ENCODE measurements at regions not wholly inside any gene's neighbourhood (a gene's known extent, or its start where the extent isn't known, plus 50 kb on each side); places are given as distances from the start of the nearest gene placed in this dataset.
"Not testable (repeated sequence)": the region's sequence is repeated elsewhere in the genome, so short reads cannot be mapped to it uniquely, and the experiment has no call there.

DNA sequence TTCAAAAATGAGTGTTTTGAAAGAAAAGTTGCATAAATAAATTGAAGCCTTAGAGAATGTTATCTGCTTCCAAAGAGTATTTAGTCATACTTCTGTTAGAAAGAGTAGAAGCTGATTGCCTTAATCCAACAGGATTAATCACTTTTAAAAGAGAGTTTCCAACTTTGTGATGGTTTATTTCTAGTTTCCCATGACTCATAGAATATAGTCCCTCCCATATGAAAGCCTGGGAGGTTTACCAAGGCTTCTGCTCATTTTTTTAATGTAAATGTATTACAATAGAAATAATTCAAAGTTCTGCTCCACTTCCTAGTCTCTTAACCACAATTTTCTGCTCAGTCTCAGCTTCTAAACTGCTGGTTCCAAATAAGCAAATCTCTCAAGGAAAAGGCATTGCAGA lies 118.0 kb upstream of the IRAK1BP1 start:
- no peaks in the 10 kb centered on the region for H3K36me3 Mint-ChIP-seq

DNA sequence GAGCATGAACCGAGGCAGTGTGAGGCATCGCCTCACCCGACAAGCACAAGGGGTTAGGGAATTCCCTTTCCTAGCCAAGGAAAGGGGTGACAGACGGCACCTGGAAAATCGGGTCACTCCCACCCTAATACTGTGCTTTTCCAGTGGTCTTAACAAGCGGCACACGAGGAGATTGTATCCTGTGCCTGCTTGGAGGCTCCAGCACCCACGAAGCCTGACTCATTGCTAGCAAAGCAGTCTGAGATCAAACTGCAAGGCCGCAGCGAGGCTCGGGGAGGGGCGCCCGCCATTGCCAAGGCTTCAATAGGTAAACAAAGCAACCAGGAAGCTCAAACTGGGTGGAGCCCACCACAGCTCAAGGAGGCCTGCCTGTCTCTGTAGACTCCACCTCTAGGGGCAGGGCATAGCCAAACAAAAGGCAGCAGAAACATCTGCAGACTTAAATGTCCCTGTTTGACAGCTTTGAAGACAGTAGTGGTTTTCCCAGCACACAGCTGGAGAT lies 109.0 kb upstream of the IRAK1BP1 start:
- H3K27me3 Mint-ChIP-seq; H3K4me1 ChIP-seq (ENCODE audit: control insufficient read depth in 1 of 2, extremely low read depth in 1 of 2, insufficient read depth in 2 of 2, low read length in 2 of 2); ATAC-seq (replicated peaks in 1 of 4); H3K27ac Mint-ChIP-seq; H3K27ac ChIP-seq (ENCODE audit: low read length); H3K9me3 ChIP-seq; DNase-seq; H3K36me3 Mint-ChIP-seq; H3K4me1 Mint-ChIP-seq; POLR2A ChIA-PET; H3K27me3 ChIP-seq (replicated peaks in 1 of 2; ENCODE audit: control insufficient read depth in 2 of 2, extremely low read depth in 1 of 2, insufficient read depth in 2 of 2, low read length in 1 of 2); H3K4me3 ChIP-seq (ENCODE audit: control insufficient read depth in 1 of 2, extremely low read depth in 1 of 2, low read length in 1 of 2); H3K4me3 Mint-ChIP-seq; H3K36me3 ChIP-seq (ENCODE audit: control insufficient read depth in 2 of 2, extremely low read depth in 1 of 2, insufficient read depth in 1 of 2, low read length in 1 of 2): not testable (repeated sequence)
- CTCF ChIA-PET = interaction anchor here in 1 of 2 donors (0.7 kb wide), 1 partner anchor 32 kb away, joined by 3 read pairs; no protein-coding TSS in a partner anchor
- WGBS (ENCODE audit: insufficient coverage) = 78% methylated on average over 11 of the region's 13 CpGs
- H3K9me3 Mint-ChIP-seq = peaks cover 3 to 15% (median 4%) of the 10 kb centered on the region in 3 donors

More for the DNA sequence above, 118.0 kb upstream of the IRAK1BP1 start:
- no peak overlapping the region for H3K4me3 Mint-ChIP-seq
- ChIA-PET CTCF (no interaction called here), POLR2A (no interaction called here)
- peaks cover 0 to 3% of the 10 kb centered on the region in 2 donors for H3K27me3 Mint-ChIP-seq
- Histone ChIP-seq H3K36me3 (ENCODE audit: control insufficient read depth in 2 of 2, extremely low read depth in 1 of 2, insufficient read depth in 1 of 2, low read length in 1 of 2) (no peaks in the 10 kb centered on the region), H3K27ac (ENCODE audit: low read length) (no peak overlapping the region), H3K4me1 (ENCODE audit: control insufficient read depth in 1 of 2, extremely low read depth in 1 of 2, insufficient read depth in 2 of 2, low read length in 2 of 2) (no peaks in the 10 kb centered on the region), H3K27me3 (replicated peaks in 1 of 2; ENCODE audit: control insufficient read depth in 2 of 2, extremely low read depth in 1 of 2, insufficient read depth in 2 of 2, low read length in 1 of 2) (no peaks in the 10 kb centered on the region), H3K9me3 (peaks cover 5% of the 10 kb centered on the region), H3K4me3 (ENCODE audit: control insufficient read depth in 1 of 2, extremely low read depth in 1 of 2, low read length in 1 of 2) (no peak overlapping the region)
- H3K27ac Mint-ChIP-seq = no peak overlapping the region
- ATAC-seq (replicated peaks in 1 of 4) (no peak), DNase-seq (no peak)
- peaks cover 6 to 37% (median 18%) of the 10 kb centered on the region in 3 donors for H3K9me3 Mint-ChIP-seq
- H3K4me1 Mint-ChIP-seq = no peaks in the 10 kb centered on the region

DNA sequence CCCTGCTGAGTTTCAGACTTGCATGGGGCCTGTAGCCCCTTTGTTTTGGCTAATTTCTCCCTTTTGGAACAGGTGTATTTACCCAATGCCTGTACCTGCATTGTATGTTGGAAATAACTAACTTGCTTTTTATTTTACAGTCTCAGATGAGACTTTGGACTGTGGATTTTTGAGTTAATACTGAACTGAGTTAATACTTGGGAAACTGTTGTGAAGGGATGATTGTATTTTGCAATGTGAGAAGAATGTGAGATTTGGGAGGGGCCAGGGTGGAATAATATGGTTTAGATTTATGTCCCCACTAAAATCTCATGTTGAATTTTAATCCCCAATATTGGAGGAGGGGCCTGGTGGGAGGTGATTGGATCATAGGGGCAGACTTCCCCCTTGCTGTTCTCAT lies 99.1 kb upstream of the IRAK1BP1 start:
- H3K4me1 Mint-ChIP-seq = no peaks in the 10 kb centered on the region
- H3K4me3 Mint-ChIP-seq = no peak overlapping the region
- Histone ChIP-seq H3K27me3 (replicated peaks in 1 of 2; ENCODE audit: control insufficient read depth in 2 of 2, extremely low read depth in 1 of 2, insufficient read depth in 2 of 2, low read length in 1 of 2) (no peaks in the 10 kb centered on the region), H3K36me3 (ENCODE audit: control insufficient read depth in 2 of 2, extremely low read depth in 1 of 2, insufficient read depth in 1 of 2, low read length in 1 of 2) (no peaks in the 10 kb centered on the region), H3K27ac (ENCODE audit: low read length) (no peak overlapping the region), H3K4me3 (ENCODE audit: control insufficient read depth in 1 of 2, extremely low read depth in 1 of 2, low read length in 1 of 2) (no peak overlapping the region), H3K9me3 (no peaks in the 10 kb centered on the region), H3K4me1 (ENCODE audit: control insufficient read depth in 1 of 2, extremely low read depth in 1 of 2, insufficient read depth in 2 of 2, low read length in 2 of 2) (no peaks in the 10 kb centered on the region)
- H3K9me3 Mint-ChIP-seq = peaks cover 3 to 4% (median 3%) of the 10 kb centered on the region in 3 donors
- no peak overlapping the region for H3K27ac Mint-ChIP-seq
- DNase-seq (no peak), ATAC-seq (replicated peaks in 1 of 4) (no peak)
- CTCF ChIA-PET = no interaction called here
- peaks cover 0 to 8% of the 10 kb centered on the region in 2 donors for H3K27me3 Mint-ChIP-seq
- H3K36me3 Mint-ChIP-seq = no peaks in the 10 kb centered on the region
- POLR2A ChIA-PET = no interaction called here

DNA sequence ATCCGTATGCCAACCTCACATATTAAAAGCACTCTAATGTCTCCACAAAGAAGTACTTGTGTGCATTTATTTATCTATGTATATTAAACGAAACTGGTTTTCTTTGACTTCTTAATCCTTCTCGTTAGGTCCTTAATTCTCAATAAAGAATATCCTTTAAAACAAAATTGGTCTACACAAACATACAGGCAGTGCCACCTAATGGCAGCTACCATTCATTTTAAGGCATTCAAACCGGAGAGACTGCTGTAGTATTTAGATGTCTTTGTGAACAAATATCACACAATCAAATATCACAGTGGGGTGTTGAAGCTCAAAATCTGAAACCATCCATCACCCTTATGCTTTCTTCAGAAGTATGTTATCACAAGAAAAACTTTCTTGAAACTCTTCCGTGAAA lies 96.6 kb upstream of the IRAK1BP1 start:
- ChIA-PET POLR2A (no interaction called here), CTCF (no interaction called here)
- no peak overlapping the region for H3K27ac Mint-ChIP-seq
- H3K27ac ChIP-seq (ENCODE audit: low read length) = no peak overlapping the region
- H3K9me3 Mint-ChIP-seq = peaks cover 3 to 11% (median 4%) of the 10 kb centered on the region in 3 donors
- peaks cover 0 to 17% of the 10 kb centered on the region in 2 donors for H3K27me3 Mint-ChIP-seq
- no peak overlapping the region for H3K4me3 Mint-ChIP-seq
- H3K4me1 ChIP-seq (ENCODE audit: control insufficient read depth in 1 of 2, extremely low read depth in 1 of 2, insufficient read depth in 2 of 2, low read length in 2 of 2) = no peaks in the 10 kb centered on the region
- H3K4me3 ChIP-seq (ENCODE audit: control insufficient read depth in 1 of 2, extremely low read depth in 1 of 2, low read length in 1 of 2) = no peak overlapping the region
- no peaks in the 10 kb centered on the region for H3K9me3 ChIP-seq
- no peaks in the 10 kb centered on the region for H3K27me3 ChIP-seq (replicated peaks in 1 of 2; ENCODE audit: control insufficient read depth in 2 of 2, extremely low read depth in 1 of 2, insufficient read depth in 2 of 2, low read length in 1 of 2)
- no peaks in the 10 kb centered on the region for H3K36me3 ChIP-seq (ENCODE audit: control insufficient read depth in 2 of 2, extremely low read depth in 1 of 2, insufficient read depth in 1 of 2, low read length in 1 of 2)
- DNase-seq (no peak), ATAC-seq (replicated peaks in 1 of 4) (no peak)
- WGBS (ENCODE audit: insufficient coverage) = no CpG with 5 or more reads among the region's 5 CpGs
- H3K36me3 Mint-ChIP-seq = no peaks in the 10 kb centered on the region
- no peaks in the 10 kb centered on the region for H3K4me1 Mint-ChIP-seq

DNA sequence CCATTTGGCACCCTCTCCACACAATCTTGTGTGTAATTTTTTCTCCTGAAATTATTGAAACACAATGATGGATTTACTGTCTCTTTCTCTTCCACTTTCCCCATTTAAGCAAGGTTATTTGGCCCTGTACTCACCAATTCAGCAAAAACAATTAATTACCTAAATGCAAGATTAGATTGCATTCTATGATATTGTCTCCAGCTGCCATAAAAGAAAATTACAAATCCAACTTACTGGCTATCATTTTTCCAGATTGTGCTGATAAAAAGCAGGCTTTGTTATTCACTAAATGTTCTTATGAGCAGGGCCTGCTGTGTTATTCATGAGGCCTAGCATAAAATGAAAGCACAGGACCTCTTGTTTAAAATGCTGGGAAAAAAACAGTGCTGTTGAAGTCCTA lies 95.8 kb upstream of the IRAK1BP1 start:
- no peak overlapping the region for H3K4me3 ChIP-seq (ENCODE audit: control insufficient read depth in 1 of 2, extremely low read depth in 1 of 2, low read length in 1 of 2)
- H3K9me3 ChIP-seq = no peaks in the 10 kb centered on the region
- CTCF ChIA-PET = no interaction called here
- no peaks in the 10 kb centered on the region for H3K36me3 ChIP-seq (ENCODE audit: control insufficient read depth in 2 of 2, extremely low read depth in 1 of 2, insufficient read depth in 1 of 2, low read length in 1 of 2)
- Mint-ChIP-seq H3K9me3 (peaks cover under 1 to 11% (median 4%) of the 10 kb centered on the region in 3 donors), H3K27me3 (peaks cover 0 to 17% of the 10 kb centered on the region in 2 donors), H3K4me1 (no peaks in the 10 kb centered on the region), H3K4me3 (no peak overlapping the region), H3K27ac (no peak overlapping the region), H3K36me3 (no peaks in the 10 kb centered on the region)
- DNase-seq = no peak
- no peak overlapping the region for H3K27ac ChIP-seq (ENCODE audit: low read length)
- ATAC-seq (replicated peaks in 1 of 4) = no peak
- POLR2A ChIA-PET = no interaction called here
- H3K27me3 ChIP-seq (replicated peaks in 1 of 2; ENCODE audit: control insufficient read depth in 2 of 2, extremely low read depth in 1 of 2, insufficient read depth in 2 of 2, low read length in 1 of 2) = no peaks in the 10 kb centered on the region
- no peaks in the 10 kb centered on the region for H3K4me1 ChIP-seq (ENCODE audit: control insufficient read depth in 1 of 2, extremely low read depth in 1 of 2, insufficient read depth in 2 of 2, low read length in 2 of 2)

DNA sequence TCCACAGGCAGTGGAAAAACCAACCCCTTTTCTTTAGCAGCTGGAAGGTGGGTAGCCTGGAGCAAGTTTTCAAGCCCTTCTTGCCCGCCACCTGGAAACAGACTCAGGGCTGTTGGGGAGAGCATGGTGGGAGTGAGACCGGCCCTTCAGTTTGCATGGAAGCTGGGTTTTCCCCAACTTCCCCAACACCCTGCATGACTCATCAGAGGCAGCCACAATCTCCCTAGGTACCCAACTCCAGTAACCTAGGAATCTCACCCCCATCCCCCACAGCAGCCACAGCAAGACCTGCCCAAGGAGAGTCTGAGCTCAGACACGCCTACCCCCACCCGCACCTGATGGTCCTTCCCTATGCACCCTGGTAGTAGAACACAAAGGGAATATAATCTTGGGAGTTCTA lies 86.3 kb upstream of the IRAK1BP1 start:
- H3K4me1 Mint-ChIP-seq = no peaks in the 10 kb centered on the region
- no CpG with 5 or more reads among the region's 4 CpGs for WGBS (ENCODE audit: insufficient coverage)
- H3K9me3 Mint-ChIP-seq = no peaks in the 10 kb centered on the region
- POLR2A ChIA-PET = no interaction called here
- Histone ChIP-seq H3K36me3 (ENCODE audit: control insufficient read depth in 2 of 2, extremely low read depth in 1 of 2, insufficient read depth in 1 of 2, low read length in 1 of 2) (no peaks in the 10 kb centered on the region), H3K9me3 (no peaks in the 10 kb centered on the region), H3K4me1 (ENCODE audit: control insufficient read depth in 1 of 2, extremely low read depth in 1 of 2, insufficient read depth in 2 of 2, low read length in 2 of 2) (no peaks in the 10 kb centered on the region), H3K27me3 (replicated peaks in 1 of 2; ENCODE audit: control insufficient read depth in 2 of 2, extremely low read depth in 1 of 2, insufficient read depth in 2 of 2, low read length in 1 of 2) (peaks cover 0 to 5% of the 10 kb centered on the region in 2 experiments), H3K27ac (ENCODE audit: low read length) (no peak overlapping the region), H3K4me3 (ENCODE audit: control insufficient read depth in 1 of 2, extremely low read depth in 1 of 2, low read length in 1 of 2) (no peak overlapping the region)
- H3K36me3 Mint-ChIP-seq = no peaks in the 10 kb centered on the region
- ATAC-seq (replicated peaks in 1 of 4) = no peak
- H3K27me3 Mint-ChIP-seq = peaks cover 0 to 11% of the 10 kb centered on the region in 2 donors
- no peak overlapping the region for H3K4me3 Mint-ChIP-seq
- no peak overlapping the region for H3K27ac Mint-ChIP-seq
- DNase-seq = no peak
- CTCF ChIA-PET = no interaction called here

DNA sequence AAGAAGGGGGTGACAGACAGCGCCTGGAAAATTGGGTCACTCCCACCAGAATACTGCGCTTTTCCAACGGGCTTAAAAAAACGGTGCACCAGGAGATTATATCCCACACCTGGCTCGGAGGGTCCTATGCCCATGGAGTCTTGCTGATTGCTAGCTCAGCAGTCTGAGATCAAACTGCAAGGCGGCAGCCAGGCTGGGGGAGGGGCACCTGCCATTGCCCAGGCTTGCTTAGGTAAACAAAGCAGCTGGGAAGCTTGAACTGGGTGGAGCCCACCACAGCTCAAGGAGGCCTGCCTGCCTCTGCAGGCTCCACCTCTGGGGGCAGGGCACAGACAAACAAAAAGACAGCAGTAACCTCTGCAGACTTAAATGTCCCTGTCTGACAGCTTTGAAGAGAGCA lies 84.0 kb upstream of the IRAK1BP1 start:
- peaks cover 0 to 11% of the 10 kb centered on the region in 2 donors for H3K27me3 Mint-ChIP-seq

More for the DNA sequence above, 84.0 kb upstream of the IRAK1BP1 start:
- DNase-seq; H3K4me1 Mint-ChIP-seq; H3K27me3 ChIP-seq (replicated peaks in 1 of 2; ENCODE audit: control insufficient read depth in 2 of 2, extremely low read depth in 1 of 2, insufficient read depth in 2 of 2, low read length in 1 of 2); H3K4me3 Mint-ChIP-seq; CTCF ChIA-PET; H3K4me3 ChIP-seq (ENCODE audit: control insufficient read depth in 1 of 2, extremely low read depth in 1 of 2, low read length in 1 of 2); H3K36me3 Mint-ChIP-seq; H3K9me3 ChIP-seq; H3K27ac Mint-ChIP-seq; ATAC-seq (replicated peaks in 1 of 4); H3K9me3 Mint-ChIP-seq; H3K27ac ChIP-seq (ENCODE audit: low read length); H3K36me3 ChIP-seq (ENCODE audit: control insufficient read depth in 2 of 2, extremely low read depth in 1 of 2, insufficient read depth in 1 of 2, low read length in 1 of 2); H3K4me1 ChIP-seq (ENCODE audit: control insufficient read depth in 1 of 2, extremely low read depth in 1 of 2, insufficient read depth in 2 of 2, low read length in 2 of 2); POLR2A ChIA-PET: not testable (repeated sequence)
- no CpG with 5 or more reads among the region's 6 CpGs for WGBS (ENCODE audit: insufficient coverage)
